Caco-2 (cell line): ENCODE measurements at regions not wholly inside any gene's neighbourhood (a gene's known extent, or its start where the extent isn't known, plus 50 kb on each side); places are given as distances from the start of the nearest gene placed in this dataset.

Experiments
- BruUV-seq: library from RNA; stranded (reverse); fragments of 400-500 nt; replicated peaks from 2 replicates; lab custom pipeline; 2021; lab: Mats Ljungman, UMichigan
- CTCF ChIA-PET: fragments of 300-600 bp; sonication (Branson Sonifier 250); formaldehyde crosslinking; loops from one replicate; lab custom pipeline; 2022; ENCODE audit warnings: antibody characterized with exemption; lab: Charles Lee
- POLR2A ChIA-PET: fragments of 300-600 bp; sonication (Branson Sonifier 250); formaldehyde crosslinking; loops from one replicate; lab custom pipeline; 2022; ENCODE audit warnings: antibody characterized with exemption; lab: Charles Lee
- DNase-seq, 2 experiments: peaks; one replicate each; pipeline versions ENCODE4 v3.0.0 to v3.0.0-alpha.2; 2020 to 2022
- H3K27me3 ChIP-seq: replicated peaks from 2 replicates; pipeline ENCODE4 v1.6.0; 2011; ENCODE audit warnings: low read length; ENCODE audit not compliant: control insufficient read depth, insufficient read depth
- H3K36me3 ChIP-seq: 2 replicates; pipeline ENCODE4 v1.5.1; 2011; ENCODE audit warnings: low read length; ENCODE audit not compliant: control insufficient read depth, insufficient read depth
- H3K4me1 ChIP-seq: fragments of 250-450 bp; sonication (Bioruptor Pico); 2 replicates; pipeline ENCODE4 v1.5.1; 2020; ENCODE audit warnings: mild to moderate bottlenecking
- H3K4me3 ChIP-seq: 2 replicates; pipeline ENCODE4 v1.5.1; 2011; ENCODE audit warnings: low read depth, mild to moderate bottlenecking, control low read depth, low read length
- H3K9me3 ChIP-seq: fragments of 250-450 bp; sonication (Bioruptor Pico); 2 replicates; pipeline ENCODE4 v1.5.1; 2020; ENCODE audit warnings: mild to moderate bottlenecking, moderate library complexity
- H3K27ac Mint-ChIP-seq: one replicate; pipeline ENCODE4 v1.8.0; 2022; ENCODE audit warnings: mixed read lengths; ENCODE audit not compliant: unreplicated experiment
- H3K27me3 Mint-ChIP-seq: one replicate; pipeline ENCODE4 v1.8.0; 2022; ENCODE audit warnings: mixed read lengths; ENCODE audit not compliant: insufficient read depth, unreplicated experiment
- H3K36me3 Mint-ChIP-seq: one replicate; pipeline ENCODE4 v1.8.0; 2022; ENCODE audit warnings: mild to moderate bottlenecking, mixed read lengths; ENCODE audit not compliant: insufficient read depth, unreplicated experiment
- H3K4me1 Mint-ChIP-seq: one replicate; pipeline ENCODE4 v1.8.0; 2022; ENCODE audit warnings: low read depth, mixed read lengths; ENCODE audit not compliant: unreplicated experiment
- H3K4me3 Mint-ChIP-seq: one replicate; pipeline ENCODE4 v1.8.0; 2022; ENCODE audit warnings: mild to moderate bottlenecking, moderate library complexity, mixed read lengths; ENCODE audit not compliant: unreplicated experiment
- H3K9me3 Mint-ChIP-seq: one replicate; pipeline ENCODE4 v1.8.0; 2022; ENCODE audit warnings: mixed read lengths; ENCODE audit not compliant: unreplicated experiment
- intact Hi-C: fragments of 100-400 bp; cut with micrococcal nuclease; formaldehyde crosslinking; loops from one replicate; pipeline ENCODE4 v1.10.0; 2022; ENCODE audit not compliant: unreplicated experiment
- TF ChIP-seq, protein P1 (sequence below), 2 experiments: fragments of 200-600 bp in 1 of 2; IDR thresholded peaks; 1 replicate in 1 of 2; 2 replicates in 1 of 2; pipeline versions ENCODE4 v1.5.1 to v1.8.0; 2011 to 2022; ENCODE audit warnings: antibody characterized with exemption in 1 of 2, control low read depth in 1 of 2, inconsistent platforms in 1 of 2, low read depth in 1 of 2, low read length in 1 of 2, mild to moderate bottlenecking in 1 of 2, moderate library complexity in 1 of 2; ENCODE audit not compliant: insufficient read depth in 1 of 2, severe bottlenecking in 1 of 2, unreplicated experiment in 1 of 2

DNA sequence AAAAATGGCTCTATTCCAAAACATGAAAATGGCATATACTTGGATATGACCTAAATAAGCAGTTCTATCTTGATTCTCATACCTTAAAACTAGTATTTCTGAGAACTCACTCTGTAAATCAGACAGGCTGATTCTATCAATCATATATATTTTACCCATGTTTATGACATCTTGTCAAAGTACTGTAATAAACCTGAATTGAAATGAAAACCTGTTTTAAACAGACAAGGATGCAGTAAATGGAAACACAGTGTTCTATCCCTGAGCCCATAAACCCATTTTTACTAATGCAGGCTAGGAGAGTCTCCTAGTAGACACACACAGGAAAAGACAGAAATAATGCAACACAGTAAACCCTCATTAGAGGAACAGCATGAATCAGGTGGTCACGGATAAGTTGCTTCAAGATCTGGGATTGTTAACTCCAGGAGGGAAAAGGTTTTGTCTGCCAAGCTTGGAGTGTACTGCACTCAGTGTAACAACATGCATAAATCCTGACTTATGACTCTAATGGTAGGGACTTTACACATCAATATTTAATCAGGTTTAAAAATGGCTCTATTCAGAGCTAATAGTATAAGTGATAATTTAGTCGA, 93.6 kb upstream of the CPNE8 start:
- Histone ChIP-seq H3K4me1 (no peaks in the 10 kb centered on the region), H3K27me3 (no peaks in the 10 kb centered on the region), H3K9me3 (0 out of 2 replicates have a peak, but pooled peaks cover 3% of the 10 kb centered on the region), H3K36me3 (no peaks in the 10 kb centered on the region), H3K4me3 (no peak overlapping the region)
- Mint-ChIP-seq H3K27me3 (no peaks in the 10 kb centered on the region), H3K4me3 (no peak overlapping the region), H3K9me3 (no peaks in the 10 kb centered on the region), H3K4me1 (no peaks in the 10 kb centered on the region), H3K27ac (no peak overlapping the region), H3K36me3 (no peaks in the 10 kb centered on the region)
- ChIA-PET POLR2A (no interaction called here), CTCF (no interaction called here)
- intact Hi-C loops, result no loop called here
- no TSS peak for BruUV-seq
- TF ChIP-seq, protein P1, sequence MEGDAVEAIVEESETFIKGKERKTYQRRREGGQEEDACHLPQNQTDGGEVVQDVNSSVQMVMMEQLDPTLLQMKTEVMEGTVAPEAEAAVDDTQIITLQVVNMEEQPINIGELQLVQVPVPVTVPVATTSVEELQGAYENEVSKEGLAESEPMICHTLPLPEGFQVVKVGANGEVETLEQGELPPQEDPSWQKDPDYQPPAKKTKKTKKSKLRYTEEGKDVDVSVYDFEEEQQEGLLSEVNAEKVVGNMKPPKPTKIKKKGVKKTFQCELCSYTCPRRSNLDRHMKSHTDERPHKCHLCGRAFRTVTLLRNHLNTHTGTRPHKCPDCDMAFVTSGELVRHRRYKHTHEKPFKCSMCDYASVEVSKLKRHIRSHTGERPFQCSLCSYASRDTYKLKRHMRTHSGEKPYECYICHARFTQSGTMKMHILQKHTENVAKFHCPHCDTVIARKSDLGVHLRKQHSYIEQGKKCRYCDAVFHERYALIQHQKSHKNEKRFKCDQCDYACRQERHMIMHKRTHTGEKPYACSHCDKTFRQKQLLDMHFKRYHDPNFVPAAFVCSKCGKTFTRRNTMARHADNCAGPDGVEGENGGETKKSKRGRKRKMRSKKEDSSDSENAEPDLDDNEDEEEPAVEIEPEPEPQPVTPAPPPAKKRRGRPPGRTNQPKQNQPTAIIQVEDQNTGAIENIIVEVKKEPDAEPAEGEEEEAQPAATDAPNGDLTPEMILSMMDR (IDR thresholded peaks at IDR 0.05; ENCODE audit: insufficient read depth in 1 of 2, low read depth in 1 of 2, low read length in 1 of 2, severe bottlenecking in 1 of 2, unreplicated experiment in 1 of 2), result no peak
- DNase-seq, result no peak

DNA sequence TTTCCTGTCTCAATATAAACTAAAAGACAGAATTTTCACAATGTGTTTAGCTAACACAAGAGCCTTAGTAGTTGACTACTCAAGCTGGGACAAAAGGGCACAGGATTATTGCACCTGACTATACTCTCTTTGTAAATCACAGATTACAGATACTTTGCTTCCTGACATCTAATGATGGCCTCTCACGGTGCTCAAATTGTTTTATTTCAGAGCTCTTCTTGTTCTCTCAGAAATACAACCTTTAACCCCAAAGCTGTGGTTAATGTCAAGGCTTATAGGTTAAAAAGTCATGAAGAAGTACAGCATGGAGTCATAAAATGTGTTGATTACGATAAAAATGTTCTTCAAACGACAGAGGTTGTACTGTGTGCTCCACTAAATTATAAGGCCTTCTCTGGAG, 89.9 kb upstream of the CPNE8 start:
- Histone ChIP-seq H3K36me3 (no peaks in the 10 kb centered on the region), H3K27me3 (no peaks in the 10 kb centered on the region), H3K9me3 (0 out of 2 replicates have a peak, but pooled peaks cover 6% of the 10 kb centered on the region), H3K4me1 (no peaks in the 10 kb centered on the region), H3K4me3 (no peak overlapping the region)
- DNase-seq, result no peak
- Mint-ChIP-seq H3K4me1 (no peaks in the 10 kb centered on the region), H3K27ac (no peak overlapping the region), H3K36me3 (no peaks in the 10 kb centered on the region), H3K9me3 (no peaks in the 10 kb centered on the region), H3K27me3 (no peaks in the 10 kb centered on the region), H3K4me3 (no peak overlapping the region)
- POLR2A ChIA-PET, result interaction anchor here (0.7 kb wide), 1 partner anchor 892 kb away, joined by 3 read pairs; no protein-coding TSS in a partner anchor
- TF ChIP-seq, protein P1 (IDR thresholded peaks at IDR 0.05; ENCODE audit: insufficient read depth in 1 of 2, low read depth in 1 of 2, low read length in 1 of 2, severe bottlenecking in 1 of 2, unreplicated experiment in 1 of 2), result no peak
- CTCF ChIA-PET, result no interaction called here
- BruUV-seq, result no TSS peak
- intact Hi-C loops, result no loop called here

DNA sequence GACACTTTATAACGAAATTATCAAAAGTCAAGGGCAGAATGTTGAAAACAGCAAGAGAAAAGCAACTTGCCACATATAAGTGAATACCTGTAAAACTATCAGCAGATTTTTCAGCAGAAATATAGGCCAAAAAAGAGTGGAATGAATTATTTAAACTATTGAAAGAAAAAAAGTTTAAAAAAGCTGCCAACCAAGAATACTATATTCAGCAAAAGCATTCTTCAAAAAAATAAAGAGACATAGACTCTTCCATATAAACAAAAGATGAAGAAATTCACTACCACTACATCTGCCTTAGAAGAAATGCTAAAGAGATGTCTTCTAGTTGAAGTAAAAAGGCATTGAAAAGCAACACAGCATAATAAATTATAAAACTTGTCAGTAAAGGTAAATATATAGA, 80.6 kb upstream of the CPNE8 start:
- BruUV-seq, result no TSS peak
- TF ChIP-seq, protein P1 (IDR thresholded peaks at IDR 0.05; ENCODE audit: insufficient read depth in 1 of 2, low read depth in 1 of 2, low read length in 1 of 2, severe bottlenecking in 1 of 2, unreplicated experiment in 1 of 2), result no peak
- CTCF ChIA-PET, result no interaction called here
- Mint-ChIP-seq H3K27me3 (no peaks in the 10 kb centered on the region), H3K9me3 (peaks cover 32% of the 10 kb centered on the region), H3K4me3 (no peak overlapping the region), H3K36me3 (no peaks in the 10 kb centered on the region), H3K27ac (no peak overlapping the region), H3K4me1 (peaks cover 5% of the 10 kb centered on the region)
- no peaks in the 10 kb centered on the region for H3K27me3 ChIP-seq
- H3K4me3 ChIP-seq, result no peak overlapping the region
- POLR2A ChIA-PET, result no interaction called here
- DNase-seq, result no peak
- intact Hi-C loops, result no loop called here
- no peaks in the 10 kb centered on the region for H3K36me3 ChIP-seq
- peaks cover 6% of the 10 kb centered on the region; the same call in 1 of the 2 replicates for H3K9me3 ChIP-seq
- peaks cover 13% of the 10 kb centered on the region for H3K4me1 ChIP-seq
